ENCODE measurements at regions not wholly inside any gene's neighbourhood (a gene's known extent, or its start where the extent isn't known, plus 50 kb on each side); places are given as distances from the start of the nearest gene placed in this dataset.

DNA sequence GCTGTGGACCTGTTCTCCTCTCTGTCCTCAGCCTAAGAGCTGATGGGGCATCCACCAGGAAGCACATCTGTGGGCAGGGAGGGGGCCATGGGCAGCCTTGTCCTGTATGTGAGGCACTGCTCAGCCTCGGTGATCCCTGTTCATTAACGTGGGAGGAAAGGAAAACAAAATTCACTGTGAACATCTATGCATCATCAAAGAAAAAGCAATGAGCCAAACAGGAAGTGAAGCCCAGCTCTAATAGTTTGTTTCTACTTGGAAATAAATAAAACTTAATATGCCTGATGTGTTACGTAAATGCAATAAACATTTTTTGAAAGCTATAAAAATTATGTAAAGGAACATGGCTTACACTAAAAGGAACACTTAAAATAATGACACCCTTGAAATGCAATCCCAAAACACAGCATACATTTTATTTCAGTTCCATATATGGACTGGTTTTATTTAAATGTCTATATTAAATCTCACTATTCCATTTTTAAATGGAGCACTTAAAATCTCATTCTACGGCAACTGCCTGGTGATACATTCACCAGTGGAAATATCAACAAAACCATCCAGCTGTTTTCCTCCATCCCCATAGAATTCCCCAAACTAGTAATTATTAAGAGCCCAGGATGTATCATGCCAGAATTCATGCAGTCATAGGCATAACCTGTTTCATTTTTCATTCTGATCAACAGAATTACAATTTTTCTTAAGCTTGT is 78.3 kb downstream of the ZNF280B start:
- TF ChIP-seq, protein P1, sequence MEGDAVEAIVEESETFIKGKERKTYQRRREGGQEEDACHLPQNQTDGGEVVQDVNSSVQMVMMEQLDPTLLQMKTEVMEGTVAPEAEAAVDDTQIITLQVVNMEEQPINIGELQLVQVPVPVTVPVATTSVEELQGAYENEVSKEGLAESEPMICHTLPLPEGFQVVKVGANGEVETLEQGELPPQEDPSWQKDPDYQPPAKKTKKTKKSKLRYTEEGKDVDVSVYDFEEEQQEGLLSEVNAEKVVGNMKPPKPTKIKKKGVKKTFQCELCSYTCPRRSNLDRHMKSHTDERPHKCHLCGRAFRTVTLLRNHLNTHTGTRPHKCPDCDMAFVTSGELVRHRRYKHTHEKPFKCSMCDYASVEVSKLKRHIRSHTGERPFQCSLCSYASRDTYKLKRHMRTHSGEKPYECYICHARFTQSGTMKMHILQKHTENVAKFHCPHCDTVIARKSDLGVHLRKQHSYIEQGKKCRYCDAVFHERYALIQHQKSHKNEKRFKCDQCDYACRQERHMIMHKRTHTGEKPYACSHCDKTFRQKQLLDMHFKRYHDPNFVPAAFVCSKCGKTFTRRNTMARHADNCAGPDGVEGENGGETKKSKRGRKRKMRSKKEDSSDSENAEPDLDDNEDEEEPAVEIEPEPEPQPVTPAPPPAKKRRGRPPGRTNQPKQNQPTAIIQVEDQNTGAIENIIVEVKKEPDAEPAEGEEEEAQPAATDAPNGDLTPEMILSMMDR (IDR thresholded peaks at IDR 0.05) = no peak
- no peak for TF ChIP-seq EZH2 (IDR thresholded peaks at IDR 0.05; ENCODE audit: borderline replicate concordance, insufficient read depth, low read depth, low read length, poor library complexity, severe bottlenecking)
